Keratinocyte (primary cell): ENCODE measurements at regions not wholly inside any gene's neighbourhood (a gene's known extent, or its start where the extent isn't known, plus 50 kb on each side); places are given as distances from the start of the nearest gene placed in this dataset.

ENCODE experiments used
- CTCF ChIP-seq, 3 experiments: IDR thresholded peaks in 1 of 3; conservative IDR thresholded peaks in 1 of 3; optimal IDR thresholded peaks in 1 of 3; 2 replicates in 2 of 3; 3 replicates in 1 of 3; pipeline versions ENCODE3 to v1.5.1; 2011; ENCODE audit warnings: low read length in 3 of 3, mild to moderate bottlenecking in 3 of 3, moderate library complexity in 2 of 3, control low read depth in 1 of 3, inconsistent platforms in 1 of 3; ENCODE audit not compliant: insufficient read depth in 2 of 3; ENCODE audit errors: extremely low read depth in 1 of 3
- EZH2 ChIP-seq: IDR thresholded peaks from one replicate; pipeline ENCODE4 v1.6.1; 2012; ENCODE audit warnings: inconsistent platforms, mild to moderate bottlenecking, low read length, moderate library complexity

- TF ChIP-seq CTCF (optimal IDR thresholded peaks at IDR 0.05 in 1 of 3, IDR thresholded peaks at IDR 0.05 in 1 of 3, conservative IDR thresholded peaks at IDR 0.05 in 1 of 3; ENCODE audit: extremely low read depth in 1 of 3, insufficient read depth in 2 of 3, low read length in 3 of 3) (no peak), EZH2 (no peak)
Measured at GRCh38 chr4:57220172-57220571, 110.0 kb upstream of the IGFBP7 start.
